Astrocyte (in vitro differentiated cells and primary cell): ENCODE measurements at regions not wholly inside any gene's neighbourhood (a gene's known extent, or its start where the extent isn't known, plus 50 kb on each side); places are given as distances from the start of the nearest gene placed in this dataset.

ENCODE experiments used
- DNase-seq: peaks from one replicate; pipeline ENCODE4 v3.0.0-alpha.2; 2010; ENCODE audit warnings: low read depth
- FAIRE-seq: peaks from 2 replicates; lab custom pipeline; 2011; peaks lifted over from hg19 to GRCh38; lab: Jason Lieb, UNC
- H2AFZ ChIP-seq: 2 replicates; pipeline ENCODE4 v1.6.0; 2012; ENCODE audit warnings: low read depth, low read length, inconsistent platforms
- H3K27ac ChIP-seq: 2 replicates; pipeline ENCODE4 v1.5.1; 2011; ENCODE audit warnings: low read depth, low read length, inconsistent platforms
- H3K27me3 ChIP-seq: 2 replicates; pipeline ENCODE4 v1.6.0; 2011; ENCODE audit warnings: low read length, inconsistent platforms; ENCODE audit not compliant: insufficient read depth
- H3K36me3 ChIP-seq: 2 replicates; pipeline ENCODE4 v1.5.1; 2011; ENCODE audit warnings: low read length, inconsistent platforms; ENCODE audit not compliant: insufficient read depth
- H3K4me1 ChIP-seq: 2 replicates; pipeline ENCODE4 v1.5.1; 2011; ENCODE audit warnings: low read length, inconsistent platforms; ENCODE audit not compliant: insufficient read depth
- H3K4me2 ChIP-seq: 2 replicates; pipeline ENCODE4 v1.6.0; 2012; ENCODE audit warnings: low read length, inconsistent platforms
- H3K4me3 ChIP-seq: 2 replicates; pipeline ENCODE4 v1.5.1; 2011; ENCODE audit warnings: low read depth, mild to moderate bottlenecking, low read length, inconsistent platforms; ENCODE audit not compliant: insufficient read depth
- H3K79me2 ChIP-seq: 2 replicates; pipeline ENCODE4 v1.6.0; 2012; ENCODE audit warnings: mild to moderate bottlenecking, low read length, inconsistent platforms; ENCODE audit not compliant: insufficient read depth
- H3K9ac ChIP-seq: 2 replicates; pipeline ENCODE4 v1.6.0; 2012; ENCODE audit warnings: mild to moderate bottlenecking, low read length, inconsistent platforms
- H3K9me3 ChIP-seq: 2 replicates; pipeline ENCODE4 v1.5.1; 2012; ENCODE audit warnings: low read depth, mild to moderate bottlenecking, low read length, inconsistent platforms; ENCODE audit not compliant: insufficient read depth
- H4K20me1 ChIP-seq: 2 replicates; pipeline ENCODE4 v1.6.0; 2012; ENCODE audit warnings: low read length, inconsistent platforms; ENCODE audit not compliant: insufficient read depth
- H3K27ac Mint-ChIP-seq: one replicate; pipeline ENCODE4 v1.8.0; 2021; ENCODE audit warnings: mild to moderate bottlenecking, mixed read lengths; ENCODE audit not compliant: unreplicated experiment
- H3K27me3 Mint-ChIP-seq: one replicate; pipeline ENCODE4 v1.8.0; 2021; ENCODE audit warnings: low read depth, mixed read lengths; ENCODE audit not compliant: unreplicated experiment
- H3K36me3 Mint-ChIP-seq: one replicate; pipeline ENCODE4 v1.8.0; 2021; ENCODE audit warnings: low read depth, mixed read lengths; ENCODE audit not compliant: unreplicated experiment
- H3K4me1 Mint-ChIP-seq: one replicate; pipeline ENCODE4 v1.8.0; 2021; ENCODE audit warnings: low read depth, mixed read lengths; ENCODE audit not compliant: unreplicated experiment
- H3K4me3 Mint-ChIP-seq: one replicate; pipeline ENCODE4 v1.8.0; 2021; ENCODE audit warnings: mild to moderate bottlenecking, moderate library complexity, mixed read lengths; ENCODE audit not compliant: unreplicated experiment
- H3K9me3 Mint-ChIP-seq: one replicate; pipeline ENCODE4 v1.8.0; 2021; ENCODE audit warnings: mild to moderate bottlenecking, mixed read lengths; ENCODE audit not compliant: unreplicated experiment
- EZH2 ChIP-seq: IDR thresholded peaks from 2 replicates; pipeline ENCODE4 v1.6.1; 2012; ENCODE audit warnings: mild to moderate bottlenecking, low read length, inconsistent platforms; ENCODE audit not compliant: insufficient read depth
- TF ChIP-seq, protein P1 (sequence below): IDR thresholded peaks from 2 replicates; pipeline ENCODE4 v1.5.1; 2011; ENCODE audit warnings: low read depth, mild to moderate bottlenecking, inconsistent platforms, low read length, moderate library complexity; ENCODE audit not compliant: insufficient read depth

DNA sequence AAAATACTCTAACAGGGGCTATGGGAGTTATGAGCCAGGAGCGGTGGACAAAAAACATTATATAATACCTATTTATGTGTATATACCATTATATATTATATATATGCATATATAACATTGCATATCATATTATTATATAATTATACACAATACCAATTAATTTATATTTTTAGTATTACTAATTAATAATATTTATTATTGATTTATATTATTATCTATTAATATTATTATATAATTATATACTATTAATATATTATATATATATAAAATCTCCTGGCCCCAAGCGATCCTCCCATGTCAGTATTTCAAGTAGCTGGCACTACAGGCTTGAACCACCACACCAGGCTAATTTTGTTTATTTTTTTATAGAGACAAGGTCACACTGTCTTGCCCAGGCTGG, 73.8 kb upstream of the JADE1 start:
- Mint-ChIP-seq H3K9me3 (no peaks in the 10 kb centered on the region), H3K4me3 (no peak overlapping the region), H3K36me3 (no peaks in the 10 kb centered on the region), H3K27ac (no peak overlapping the region), H3K27me3 (no peaks in the 10 kb centered on the region), H3K4me1 (no peaks in the 10 kb centered on the region)
- no peaks in the 10 kb centered on the region for H3K9me3 ChIP-seq
- DNase-seq, result no peak
- H3K4me3 ChIP-seq, result no peak overlapping the region
- H3K36me3 ChIP-seq, result no peaks in the 10 kb centered on the region
- no peak overlapping the region for H3K4me2 ChIP-seq
- H3K79me2 ChIP-seq, result no peaks in the 10 kb centered on the region
- no peak overlapping the region for H3K27ac ChIP-seq
- FAIRE-seq, result no peak
- TF ChIP-seq, protein P1, sequence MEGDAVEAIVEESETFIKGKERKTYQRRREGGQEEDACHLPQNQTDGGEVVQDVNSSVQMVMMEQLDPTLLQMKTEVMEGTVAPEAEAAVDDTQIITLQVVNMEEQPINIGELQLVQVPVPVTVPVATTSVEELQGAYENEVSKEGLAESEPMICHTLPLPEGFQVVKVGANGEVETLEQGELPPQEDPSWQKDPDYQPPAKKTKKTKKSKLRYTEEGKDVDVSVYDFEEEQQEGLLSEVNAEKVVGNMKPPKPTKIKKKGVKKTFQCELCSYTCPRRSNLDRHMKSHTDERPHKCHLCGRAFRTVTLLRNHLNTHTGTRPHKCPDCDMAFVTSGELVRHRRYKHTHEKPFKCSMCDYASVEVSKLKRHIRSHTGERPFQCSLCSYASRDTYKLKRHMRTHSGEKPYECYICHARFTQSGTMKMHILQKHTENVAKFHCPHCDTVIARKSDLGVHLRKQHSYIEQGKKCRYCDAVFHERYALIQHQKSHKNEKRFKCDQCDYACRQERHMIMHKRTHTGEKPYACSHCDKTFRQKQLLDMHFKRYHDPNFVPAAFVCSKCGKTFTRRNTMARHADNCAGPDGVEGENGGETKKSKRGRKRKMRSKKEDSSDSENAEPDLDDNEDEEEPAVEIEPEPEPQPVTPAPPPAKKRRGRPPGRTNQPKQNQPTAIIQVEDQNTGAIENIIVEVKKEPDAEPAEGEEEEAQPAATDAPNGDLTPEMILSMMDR, result no peak
- no peak for TF ChIP-seq EZH2
- no peak overlapping the region for H3K9ac ChIP-seq
- H4K20me1 ChIP-seq, result no peaks in the 10 kb centered on the region
- no peaks in the 10 kb centered on the region for H3K27me3 ChIP-seq
- no peaks in the 10 kb centered on the region for H3K4me1 ChIP-seq
- no peak overlapping the region for H2AFZ ChIP-seq

DNA sequence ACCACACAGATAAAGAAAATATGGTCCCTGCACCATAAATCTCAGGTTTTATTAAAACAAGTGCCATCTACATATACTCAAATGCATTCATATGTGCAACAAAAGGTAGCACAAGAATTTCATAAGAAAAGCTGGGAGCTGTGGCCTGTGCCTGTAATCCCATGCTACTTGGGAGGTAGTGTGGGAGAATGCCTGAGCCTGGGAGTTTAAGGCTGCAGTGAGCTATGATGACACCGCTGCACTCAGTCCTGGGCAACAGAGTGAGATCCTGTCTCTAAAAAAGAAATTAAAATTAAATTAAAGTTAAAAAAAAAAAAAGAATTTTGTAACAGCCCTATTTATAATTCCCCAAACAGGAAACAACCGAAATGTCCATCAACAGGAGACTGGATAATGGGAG, 81.3 kb upstream of the JADE1 start:
- H3K27ac ChIP-seq, result no peak overlapping the region
- no peaks in the 10 kb centered on the region for H3K9me3 Mint-ChIP-seq
- H3K9ac ChIP-seq, result no peak overlapping the region
- DNase-seq (no peak), FAIRE-seq (no peak)
- TF ChIP-seq, protein P1, result no peak
- no peak for TF ChIP-seq EZH2
- no peaks in the 10 kb centered on the region for H3K36me3 Mint-ChIP-seq
- H3K4me1 Mint-ChIP-seq, result no peaks in the 10 kb centered on the region
- H3K4me2 ChIP-seq, result no peak overlapping the region
- no peak overlapping the region for H3K27ac Mint-ChIP-seq
- no peaks in the 10 kb centered on the region for H3K27me3 ChIP-seq
- no peak overlapping the region for H3K4me3 Mint-ChIP-seq
- H3K36me3 ChIP-seq, result no peaks in the 10 kb centered on the region
- no peaks in the 10 kb centered on the region for H4K20me1 ChIP-seq
- H3K9me3 ChIP-seq, result no peaks in the 10 kb centered on the region
- H3K4me1 ChIP-seq, result no peaks in the 10 kb centered on the region
- H2AFZ ChIP-seq, result no peak overlapping the region
- no peaks in the 10 kb centered on the region for H3K79me2 ChIP-seq
- H3K27me3 Mint-ChIP-seq, result no peaks in the 10 kb centered on the region
- no peak overlapping the region for H3K4me3 ChIP-seq

DNA sequence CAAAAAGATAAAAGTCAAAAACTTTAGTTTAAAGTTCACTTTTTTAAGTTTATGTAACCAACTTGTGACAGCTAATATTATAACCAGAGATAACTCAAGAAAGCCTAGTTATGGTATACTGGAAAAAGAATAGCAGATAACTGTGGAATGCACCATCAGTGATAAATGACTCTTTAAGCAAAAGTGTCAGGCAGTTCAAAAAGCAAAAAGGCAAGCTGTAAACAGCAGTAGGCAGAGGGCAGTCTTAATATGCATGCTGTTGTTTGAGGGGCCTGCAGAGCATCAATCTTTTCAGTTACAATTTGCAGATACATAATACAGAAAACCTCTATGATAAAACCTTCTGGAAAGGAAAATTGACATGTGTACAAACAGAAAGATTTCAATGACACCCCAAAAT, 81.8 kb upstream of the JADE1 start:
- DNase-seq (no peak), FAIRE-seq (no peak)
- Histone ChIP-seq H3K4me2 (no peak overlapping the region), H3K36me3 (no peaks in the 10 kb centered on the region), H3K9me3 (no peaks in the 10 kb centered on the region), H3K27me3 (no peaks in the 10 kb centered on the region), H3K4me1 (no peaks in the 10 kb centered on the region), H4K20me1 (no peaks in the 10 kb centered on the region), H3K27ac (no peak overlapping the region), H3K9ac (no peak overlapping the region), H3K79me2 (no peaks in the 10 kb centered on the region), H3K4me3 (no peak overlapping the region), H2AFZ (no peak overlapping the region)
- no peaks in the 10 kb centered on the region for H3K9me3 Mint-ChIP-seq
- H3K36me3 Mint-ChIP-seq, result no peaks in the 10 kb centered on the region
- no peaks in the 10 kb centered on the region for H3K27me3 Mint-ChIP-seq
- no peaks in the 10 kb centered on the region for H3K4me1 Mint-ChIP-seq
- no peak overlapping the region for H3K27ac Mint-ChIP-seq
- TF ChIP-seq, protein P1, result no peak
- TF ChIP-seq EZH2, result no peak
- no peak overlapping the region for H3K4me3 Mint-ChIP-seq
